Right lobe of liver (tissue), 4 donors: ENCODE measurements at regions not wholly inside any gene's neighbourhood (a gene's known extent, or its start where the extent isn't known, plus 50 kb on each side); places are given as distances from the start of the nearest gene placed in this dataset.

Experiments
- POLR2A ChIP-seq: fragments of 450-650 bp; IDR thresholded peaks from one replicate; pipeline ENCODE4 v1.6.1; 2017; ENCODE audit warnings: antibody characterized with exemption, mild to moderate bottlenecking
- TF ChIP-seq, protein P1 (sequence below), 4 donors: fragments of 200-600 bp in 3 of 4; fragments of 450-650 bp in 1 of 4; IDR thresholded peaks; one replicate each; pipeline versions ENCODE4 v1.5.1 to v1.8.0; 2016 to 2022; ENCODE audit warnings: antibody characterized with exemption in 4 of 4, mild to moderate bottlenecking in 2 of 4
- donor health status: DM: no; HTN: no; CAD: no.
- donor health status: DM: no; HTN: no; CAD: no.
- donor health status: DM: no; HTN: yes; CAD: no.

DNA sequence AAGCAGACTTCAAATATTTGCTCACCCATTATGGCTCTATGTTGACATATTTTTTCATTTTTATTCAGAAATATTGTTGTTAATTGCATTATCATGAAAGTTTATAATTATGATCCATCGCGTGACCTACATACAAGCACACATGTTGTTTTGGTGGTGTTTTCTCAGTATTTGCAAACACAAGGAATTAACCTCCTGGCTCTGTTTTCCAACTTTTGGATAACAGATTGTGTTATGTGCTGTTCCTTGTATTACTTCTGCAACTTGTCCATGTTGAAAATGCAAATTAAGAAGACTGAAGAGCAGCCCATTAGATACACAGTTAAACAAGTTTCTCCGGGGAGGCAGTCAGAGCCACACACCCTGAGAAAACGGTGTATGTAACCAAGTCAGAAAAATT is 201.2 kb downstream of the SEC23A start:
- TF ChIP-seq, protein P1, sequence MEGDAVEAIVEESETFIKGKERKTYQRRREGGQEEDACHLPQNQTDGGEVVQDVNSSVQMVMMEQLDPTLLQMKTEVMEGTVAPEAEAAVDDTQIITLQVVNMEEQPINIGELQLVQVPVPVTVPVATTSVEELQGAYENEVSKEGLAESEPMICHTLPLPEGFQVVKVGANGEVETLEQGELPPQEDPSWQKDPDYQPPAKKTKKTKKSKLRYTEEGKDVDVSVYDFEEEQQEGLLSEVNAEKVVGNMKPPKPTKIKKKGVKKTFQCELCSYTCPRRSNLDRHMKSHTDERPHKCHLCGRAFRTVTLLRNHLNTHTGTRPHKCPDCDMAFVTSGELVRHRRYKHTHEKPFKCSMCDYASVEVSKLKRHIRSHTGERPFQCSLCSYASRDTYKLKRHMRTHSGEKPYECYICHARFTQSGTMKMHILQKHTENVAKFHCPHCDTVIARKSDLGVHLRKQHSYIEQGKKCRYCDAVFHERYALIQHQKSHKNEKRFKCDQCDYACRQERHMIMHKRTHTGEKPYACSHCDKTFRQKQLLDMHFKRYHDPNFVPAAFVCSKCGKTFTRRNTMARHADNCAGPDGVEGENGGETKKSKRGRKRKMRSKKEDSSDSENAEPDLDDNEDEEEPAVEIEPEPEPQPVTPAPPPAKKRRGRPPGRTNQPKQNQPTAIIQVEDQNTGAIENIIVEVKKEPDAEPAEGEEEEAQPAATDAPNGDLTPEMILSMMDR (IDR thresholded peaks at IDR 0.05), result no peak
- no peak for TF ChIP-seq POLR2A
